Stimulated activated CD4-positive, alpha-beta T cell treated with anti-CD3 and anti-CD28 coated beads, Interleukin-4, amount 100 ng/mL, for 48 hours (primary cell): ENCODE measurements at regions not wholly inside any gene's neighbourhood (a gene's known extent, or its start where the extent isn't known, plus 50 kb on each side); places are given as distances from the start of the nearest gene placed in this dataset.
"Not testable (repeated sequence)": the region's sequence is repeated elsewhere in the genome, so short reads cannot be mapped to it uniquely, and the experiment has no call there.

Experiments
- DNase-seq, 2 donors: peaks; one replicate each; pipeline ENCODE4 v3.0.0-alpha.2; 2020; ENCODE audit warnings: low read depth in 2 of 2

DNA sequence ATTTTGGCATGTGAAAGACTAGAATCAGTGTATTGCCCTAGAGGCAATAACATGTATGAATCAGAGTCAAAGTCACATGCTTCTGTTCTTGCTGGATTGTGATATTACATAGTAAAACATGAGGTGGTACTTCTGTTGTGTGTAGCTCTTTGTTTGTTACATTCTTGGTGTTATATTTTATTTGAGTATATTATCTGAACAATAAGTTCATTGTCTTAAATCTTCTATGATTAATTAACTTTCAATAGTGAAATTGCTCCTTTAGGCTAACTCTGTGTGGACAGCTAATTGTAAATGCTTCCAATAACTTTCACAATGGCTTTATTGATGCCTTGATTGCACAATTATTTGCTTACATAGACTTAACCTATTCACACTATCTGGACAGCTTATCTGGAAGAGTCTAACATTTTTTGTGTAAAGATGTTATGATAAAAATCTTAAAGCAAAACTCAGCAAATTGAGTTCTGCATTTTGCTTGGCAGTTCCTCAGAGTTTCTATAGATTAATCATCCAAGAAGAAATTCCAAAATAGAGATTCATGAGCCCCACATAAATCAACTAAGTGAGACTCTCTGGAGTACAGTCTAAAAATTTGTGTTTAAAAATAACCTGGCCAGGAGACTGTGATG, 239.6 kb upstream of the TUSC1 start:
- no peak for DNase-seq

DNA sequence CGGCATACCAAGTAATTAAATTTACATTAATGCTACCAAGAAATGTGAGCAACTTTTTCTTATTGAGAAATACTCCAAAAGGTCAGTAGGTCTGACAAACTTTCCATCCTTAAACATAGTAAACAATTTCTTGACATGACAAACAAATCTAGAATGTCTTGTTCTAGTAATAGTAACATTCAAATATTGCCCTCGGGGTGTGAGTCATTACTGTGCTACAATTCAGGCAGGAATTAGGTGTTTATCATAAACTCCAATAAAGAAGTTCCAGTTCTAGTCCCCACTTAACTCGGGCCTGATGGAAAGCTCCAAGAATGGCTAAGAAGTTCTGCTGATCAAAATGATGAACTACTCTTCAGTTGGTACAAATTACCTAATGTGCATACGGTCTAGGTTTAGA, 235.6 kb upstream of the TUSC1 start:
- DNase-seq, result no peak

DNA sequence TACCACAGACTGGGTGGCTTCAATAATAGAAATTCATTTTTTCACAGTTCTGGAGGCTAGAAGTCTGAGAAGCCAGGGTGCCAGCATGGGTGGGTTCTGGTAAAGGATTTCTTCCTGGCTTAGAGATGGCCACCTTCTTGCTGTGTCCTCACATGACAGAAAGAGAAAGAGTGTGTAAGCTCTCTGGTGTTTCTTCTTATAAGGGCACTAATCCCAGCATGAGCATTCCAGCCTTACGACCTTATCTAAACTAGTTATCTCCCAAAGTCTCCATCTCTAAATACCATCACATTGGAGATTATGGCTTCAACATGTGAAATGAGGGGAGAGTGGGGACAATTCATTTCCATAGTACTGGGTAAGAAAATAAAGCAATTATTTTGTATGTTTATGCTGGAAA, 226.5 kb upstream of the TUSC1 start:
- no peak for DNase-seq

DNA sequence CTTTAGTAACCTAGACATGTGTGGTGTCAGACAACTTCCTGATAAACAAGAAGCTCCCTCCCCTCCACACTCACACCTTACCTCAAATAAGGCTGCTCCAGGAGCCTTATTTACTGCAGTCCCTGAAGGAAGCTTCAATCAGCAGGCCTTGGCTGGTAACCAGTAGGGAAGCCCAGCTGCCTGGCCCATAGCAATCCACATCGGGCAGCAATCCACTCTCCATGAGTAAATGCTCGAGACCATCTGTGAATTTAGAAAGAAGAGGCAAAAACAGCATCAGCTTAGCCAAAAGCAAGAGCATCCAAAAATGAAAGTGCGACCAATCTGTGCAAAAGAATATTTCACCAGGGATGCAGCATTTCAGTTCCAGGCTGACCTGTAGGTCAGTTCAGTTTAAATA, 213.3 kb upstream of the TUSC1 start:
- no peak for DNase-seq

DNA sequence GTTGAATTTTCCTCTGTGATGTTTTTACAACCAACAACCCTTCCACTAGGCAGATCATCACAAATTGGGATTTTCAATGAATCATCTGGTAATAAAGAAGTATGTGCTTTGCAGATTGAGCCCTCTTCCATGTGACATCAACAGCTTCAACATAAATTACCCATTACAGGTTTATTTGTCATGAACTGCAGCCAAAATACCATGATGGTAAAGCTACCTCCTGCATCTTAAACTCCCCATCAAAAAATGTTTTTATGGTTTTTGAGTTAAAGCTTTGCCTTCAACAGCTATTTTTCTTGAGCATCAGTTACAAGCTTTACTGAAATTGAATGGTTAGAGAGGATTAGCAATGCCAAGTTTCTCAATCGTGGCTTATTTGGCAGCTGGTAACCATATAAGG, 211.4 kb upstream of the TUSC1 start:
- DNase-seq, result no peak

DNA sequence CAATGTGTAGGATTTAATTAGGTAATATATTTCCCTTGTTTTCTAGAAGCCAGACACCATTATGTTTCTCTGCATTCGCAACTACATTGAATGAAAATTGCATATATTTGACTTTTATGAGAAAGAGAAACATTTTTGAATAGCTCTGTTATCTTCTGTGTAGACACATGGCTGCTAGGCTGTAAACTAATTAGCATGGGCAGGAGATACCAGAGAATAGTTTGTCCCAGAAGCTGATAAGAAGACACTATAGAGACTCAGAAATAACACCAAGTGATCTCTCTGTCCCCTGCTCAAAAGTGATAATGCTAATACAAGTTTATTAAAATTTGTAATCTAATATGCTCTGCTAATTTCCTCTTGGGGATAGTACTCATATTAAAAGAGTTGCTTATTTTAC, 198.0 kb upstream of the TUSC1 start:
- no peak for DNase-seq

DNA sequence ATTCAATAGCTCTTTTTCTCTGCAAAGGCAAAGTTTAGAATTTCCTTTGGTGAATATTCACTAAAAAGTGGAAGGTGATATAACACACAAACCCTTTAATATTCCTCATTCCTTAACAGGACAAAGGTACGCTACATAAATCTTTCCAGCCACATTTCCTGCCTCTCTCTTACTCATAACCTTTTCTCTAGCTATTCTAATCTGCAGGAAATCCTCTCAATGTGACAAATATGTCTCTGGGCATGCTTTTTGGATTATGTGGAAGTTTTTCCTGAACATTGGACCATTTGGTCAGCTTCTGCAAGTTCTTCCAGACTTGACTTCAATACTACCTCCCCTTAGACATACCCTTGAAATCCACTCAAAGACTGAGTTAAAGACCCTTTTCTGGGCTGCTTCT, 186.3 kb upstream of the TUSC1 start:
- DNase-seq, result no peak

DNA sequence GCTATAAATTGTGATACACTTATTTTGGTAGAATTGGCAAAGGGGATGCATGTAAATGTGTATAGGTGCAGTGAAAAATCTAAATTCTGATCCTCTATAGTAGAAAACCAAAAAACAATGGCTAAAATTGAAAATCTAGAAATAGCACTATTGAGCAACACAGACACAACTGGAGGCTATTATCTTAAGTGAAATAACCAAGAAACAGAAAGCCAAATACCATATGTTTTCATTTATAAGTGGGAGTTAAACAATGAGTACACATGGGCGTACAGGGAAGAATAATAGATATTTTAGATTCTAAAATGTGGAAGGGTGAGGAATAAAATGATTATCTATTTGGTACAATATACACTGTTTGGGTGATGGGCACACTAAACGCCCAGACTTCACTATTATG, 183.2 kb upstream of the TUSC1 start:
- DNase-seq, result no peak

DNA sequence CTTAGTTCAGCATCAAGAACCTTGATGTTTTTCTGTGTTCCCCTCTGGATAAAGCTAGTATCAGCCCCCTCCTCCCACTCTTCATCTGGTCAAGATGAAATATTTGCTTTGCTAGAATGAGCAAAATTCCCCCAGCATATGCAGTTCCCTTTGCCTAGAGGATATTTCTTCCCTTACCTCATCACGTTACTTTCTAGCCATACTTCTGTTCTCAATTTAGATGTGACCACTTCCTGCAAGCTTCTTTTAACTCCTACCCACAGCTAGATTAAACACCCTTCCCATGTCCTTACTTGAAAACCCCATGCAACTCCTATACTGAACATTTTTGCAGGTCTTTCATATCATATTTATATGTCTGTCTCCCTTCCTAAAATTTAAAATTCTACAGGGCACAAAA, 178.9 kb upstream of the TUSC1 start:
- DNase-seq, result no peak

DNA sequence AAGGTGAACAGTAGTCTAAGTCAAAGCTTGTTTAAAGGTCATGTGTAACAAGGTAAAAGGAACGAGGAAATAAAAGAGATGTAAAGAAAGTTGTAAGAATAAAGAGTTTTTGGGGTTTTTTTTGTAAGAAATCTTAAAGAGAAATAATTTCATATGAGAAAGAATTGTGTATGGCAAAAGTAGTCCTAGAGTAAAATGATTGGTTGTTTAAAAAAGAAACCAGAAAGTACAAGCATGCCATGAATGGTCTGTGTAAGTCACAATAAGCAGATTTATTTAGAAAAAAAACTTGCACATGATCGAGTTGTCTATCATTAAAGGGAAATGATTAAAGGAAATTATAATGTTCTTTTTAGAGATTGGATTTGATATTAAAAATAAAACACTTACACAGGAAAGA, 172.6 kb upstream of the TUSC1 start:
- no peak for DNase-seq

DNA sequence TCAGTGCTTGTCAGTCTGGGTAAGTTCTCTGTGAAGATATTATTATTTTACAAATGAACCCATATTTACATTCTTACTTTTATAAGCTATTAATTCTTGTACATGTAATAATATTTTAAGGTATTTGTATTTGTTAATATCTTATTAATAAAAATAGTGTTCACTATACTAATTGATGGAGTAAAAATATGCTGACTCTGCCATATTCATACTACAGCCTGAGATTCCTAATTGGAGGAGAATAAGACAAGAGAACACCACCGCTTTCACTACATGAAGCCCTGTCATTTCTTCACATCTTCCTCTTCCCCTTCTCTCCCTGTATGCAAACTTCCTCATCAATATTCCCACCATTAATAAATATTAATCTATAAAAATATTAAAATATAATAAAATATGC, 167.6 kb upstream of the TUSC1 start:
- no peak for DNase-seq

DNA sequence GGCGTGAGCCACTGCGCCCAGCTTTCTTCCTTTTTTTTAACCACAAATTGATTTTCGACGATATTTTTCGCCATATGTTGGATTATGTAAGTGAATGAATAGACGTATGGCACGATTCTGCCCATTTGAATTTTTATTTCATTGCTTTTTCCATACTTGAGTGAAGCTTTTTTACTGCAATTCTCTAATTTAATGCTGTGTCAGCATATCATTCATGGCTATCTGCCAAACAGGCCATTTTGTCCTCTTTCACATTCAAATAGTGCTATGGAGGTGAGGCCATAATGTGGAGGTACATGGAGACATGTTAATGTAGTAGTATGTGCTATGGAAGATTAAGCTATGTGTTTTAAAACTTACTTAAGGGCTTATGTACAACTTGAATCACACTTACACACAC, 152.1 kb upstream of the TUSC1 start:
- DNase-seq, result no peak

DNA sequence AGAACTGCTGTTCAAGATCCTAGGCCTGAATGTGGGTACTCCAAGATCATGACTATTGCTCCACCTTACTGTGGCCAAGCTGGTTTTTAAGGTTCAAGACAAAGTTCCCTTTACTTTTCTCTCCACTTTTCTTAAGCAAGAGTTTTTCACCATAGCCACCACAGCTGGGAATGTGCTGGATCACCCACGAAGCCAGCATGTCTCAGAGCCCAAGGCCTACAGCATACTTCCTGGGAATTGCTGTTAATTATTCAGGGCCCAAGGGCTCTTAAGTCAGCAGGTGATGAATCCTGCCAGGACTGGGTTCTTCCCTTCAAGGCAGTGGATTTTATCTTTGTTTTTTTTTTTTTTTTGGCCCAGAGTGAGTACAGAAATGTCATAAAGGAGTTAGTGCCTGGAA, 149.4 kb upstream of the TUSC1 start:
- no peak for DNase-seq

DNA sequence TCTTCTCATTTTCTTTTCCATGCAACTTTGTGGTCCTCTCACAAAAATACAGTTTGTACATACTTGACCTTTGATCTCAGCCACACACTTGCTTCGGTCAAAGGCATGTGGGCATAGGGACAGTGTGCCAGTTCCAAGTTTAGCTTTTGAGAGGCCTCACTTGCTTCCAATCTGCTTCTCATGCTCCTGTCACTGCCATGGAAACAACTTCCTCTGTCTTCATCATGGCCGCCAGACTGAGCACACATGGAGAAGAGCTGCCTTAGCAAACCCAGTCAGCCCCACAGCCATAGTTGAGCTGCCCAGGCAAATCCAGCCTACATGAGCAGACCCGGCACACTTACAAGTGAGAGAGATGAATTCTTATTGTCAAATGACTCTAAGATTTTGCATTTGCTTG, 138.2 kb upstream of the TUSC1 start:
- DNase-seq, result no peak

DNA sequence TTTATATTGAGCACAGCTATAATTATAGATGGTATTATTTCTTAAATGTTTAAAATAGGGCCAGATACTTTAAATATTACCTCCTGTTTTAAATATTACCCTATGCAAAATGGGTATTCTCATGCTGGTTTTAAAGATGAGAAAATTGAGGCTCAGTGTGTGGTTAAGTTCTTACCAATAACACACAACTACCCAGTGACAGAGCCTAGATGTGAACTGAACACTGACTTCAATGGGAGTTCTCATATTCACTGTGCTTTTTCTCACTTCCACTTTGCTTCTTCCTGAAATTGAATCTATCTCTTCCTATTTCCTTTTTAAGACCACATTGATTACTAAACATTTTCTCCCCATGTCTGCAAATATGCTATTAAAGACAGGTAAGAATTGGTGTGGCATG, 135.8 kb upstream of the TUSC1 start:
- no peak for DNase-seq

DNA sequence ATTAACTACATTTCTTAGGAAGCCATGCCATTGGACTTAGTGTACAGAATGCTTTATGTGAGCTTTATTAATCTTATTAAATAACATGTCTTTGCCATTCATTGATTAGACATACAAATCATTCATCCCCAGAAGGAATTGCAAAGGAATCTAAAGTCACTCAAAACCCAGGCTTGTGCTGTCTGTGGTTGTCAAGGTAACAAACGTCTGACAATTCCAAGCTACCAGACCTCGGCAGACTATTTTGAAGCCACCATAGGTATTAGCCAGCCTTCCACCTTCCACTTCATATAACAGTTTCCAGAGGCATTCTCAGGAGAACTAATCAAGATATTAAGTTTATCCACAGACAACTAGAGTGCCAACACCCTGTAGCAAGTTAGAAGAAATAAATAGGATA, 135.2 kb upstream of the TUSC1 start:
- DNase-seq, result no peak

DNA sequence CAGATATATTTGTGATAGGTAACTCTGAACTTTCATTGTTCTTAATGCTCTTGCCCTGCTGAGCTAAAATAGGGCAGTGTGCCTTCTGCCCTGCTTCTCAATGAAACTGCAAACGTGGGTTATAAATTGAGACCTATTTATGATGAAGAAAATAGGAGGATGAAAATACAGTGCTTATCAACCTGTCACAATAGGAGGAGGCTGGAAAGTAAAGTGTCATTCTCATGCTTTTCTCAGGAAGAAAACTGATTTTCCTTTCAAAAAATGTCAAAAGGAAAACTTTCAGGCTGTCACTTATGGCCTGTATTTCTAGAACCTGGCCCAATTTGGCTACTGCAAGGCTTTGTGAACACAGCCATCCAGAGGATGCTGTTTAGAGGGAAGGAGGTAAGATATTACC, 130.3 kb upstream of the TUSC1 start:
- DNase-seq, result no peak

DNA sequence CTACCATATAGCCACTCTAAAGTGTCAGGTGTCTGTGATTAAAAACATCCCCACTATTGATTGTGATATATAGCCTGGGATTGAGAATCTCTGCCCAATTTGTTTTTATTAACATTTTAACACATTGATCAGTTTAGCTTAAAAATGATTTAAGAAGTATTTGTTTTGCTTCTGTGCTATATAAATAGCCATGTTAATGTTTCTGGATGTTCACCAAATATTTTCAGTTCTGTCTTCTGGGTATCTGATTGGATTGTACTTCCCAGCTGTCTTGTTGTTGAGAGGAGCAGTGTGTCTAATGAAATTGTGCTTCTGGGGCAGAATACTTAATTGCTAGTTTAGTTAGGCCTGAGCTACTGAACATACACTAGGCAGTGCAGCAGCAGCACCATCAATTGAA, 126.6 kb upstream of the TUSC1 start:
- DNase-seq, result no peak

DNA sequence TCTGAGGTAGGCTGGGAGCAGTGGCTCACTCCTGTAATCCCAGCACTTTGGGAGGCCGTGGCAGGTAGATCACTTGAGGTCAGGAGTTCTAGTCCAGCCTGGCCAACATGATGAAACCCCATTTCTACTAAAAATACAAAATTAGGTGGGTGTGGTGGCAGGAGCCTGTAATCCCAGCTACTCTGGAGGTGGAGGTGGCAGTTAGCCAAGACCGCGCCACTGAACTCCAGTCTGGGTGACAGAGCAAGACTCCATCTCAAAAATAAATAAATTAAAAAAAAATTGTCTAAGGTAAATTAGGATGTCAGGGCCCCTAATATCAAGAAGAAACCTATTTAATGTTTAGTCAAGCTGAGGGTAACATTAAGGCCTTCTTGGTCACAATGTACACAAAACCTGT, 123.7 kb upstream of the TUSC1 start:
- DNase-seq, result not testable (repeated sequence)

DNA sequence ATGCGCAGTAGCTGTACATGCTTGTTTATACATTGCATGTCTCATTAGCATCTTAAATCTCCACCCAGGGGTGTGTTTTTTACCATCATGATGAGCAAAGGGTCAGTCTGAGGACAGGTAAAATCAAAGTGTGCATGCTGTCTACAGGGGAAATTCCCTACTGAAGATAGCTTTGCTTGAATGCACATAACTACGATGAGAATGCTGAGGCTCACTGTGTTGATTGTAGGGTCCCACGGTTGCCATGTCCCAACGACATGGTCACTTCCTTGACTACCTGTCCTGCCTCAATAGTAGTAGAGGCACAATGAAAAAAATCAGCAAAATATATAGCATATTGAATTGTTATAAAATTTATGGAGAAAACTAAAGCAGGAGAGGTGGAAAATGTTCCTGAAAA, 95.6 kb upstream of the TUSC1 start:
- DNase-seq, result no peak

DNA sequence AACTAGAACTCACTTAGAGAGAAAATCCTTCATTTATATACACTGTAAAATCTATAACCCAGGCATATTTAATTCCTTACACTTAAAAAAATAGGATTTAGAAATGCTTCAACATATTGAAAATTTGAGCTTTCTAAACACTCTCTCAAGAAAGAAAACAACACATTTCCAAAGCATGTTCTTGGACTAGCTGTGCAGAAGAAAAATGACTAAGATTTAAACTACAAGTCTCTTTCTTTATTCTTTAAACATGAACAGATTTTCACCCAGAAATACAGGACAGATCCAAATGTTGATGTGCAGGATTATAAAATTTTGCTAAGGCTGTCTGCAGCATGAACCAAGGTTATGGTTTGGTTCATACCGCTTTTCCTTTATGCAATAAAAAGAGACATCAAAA, 77.7 kb upstream of the TUSC1 start:
- DNase-seq, result no peak

DNA sequence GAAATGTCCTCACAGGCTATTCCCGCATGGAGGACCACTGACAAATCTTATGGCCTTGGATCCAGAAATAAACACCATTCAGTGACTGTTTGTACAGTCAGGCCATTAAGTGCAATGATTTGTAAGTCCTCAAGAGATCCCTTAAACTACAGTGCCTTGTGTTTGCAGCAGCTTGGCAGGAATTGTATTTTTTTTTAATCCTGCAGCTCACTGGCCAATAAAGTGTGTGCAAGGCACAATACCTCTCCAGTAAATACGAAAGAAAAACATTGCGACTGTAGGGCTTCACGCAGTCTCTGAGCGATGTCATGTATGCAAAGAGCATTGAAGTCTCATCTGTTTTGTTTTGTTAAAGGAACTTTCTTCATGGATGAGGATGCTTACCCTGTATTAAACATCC, 74.2 kb upstream of the TUSC1 start:
- no peak for DNase-seq

DNA sequence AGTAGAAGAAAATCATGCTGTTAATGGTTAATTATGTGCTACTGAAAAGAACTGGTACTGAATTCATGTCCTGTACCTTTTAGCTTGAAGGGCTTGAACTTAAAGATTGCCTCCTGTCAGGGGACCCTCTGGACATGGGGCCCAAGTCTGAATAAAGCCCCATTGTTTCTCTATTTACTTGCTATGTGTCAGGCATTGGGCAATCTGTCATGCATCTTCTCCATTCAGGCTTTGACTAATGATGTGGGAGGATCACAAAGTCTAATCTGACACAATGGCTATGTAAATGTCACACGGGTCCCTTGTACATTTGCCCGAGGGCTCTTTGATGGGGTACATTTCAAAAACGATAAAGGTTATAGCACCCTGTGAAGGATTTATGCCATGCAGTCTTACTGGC, 64.0 kb upstream of the TUSC1 start:
- DNase-seq, result no peak

DNA sequence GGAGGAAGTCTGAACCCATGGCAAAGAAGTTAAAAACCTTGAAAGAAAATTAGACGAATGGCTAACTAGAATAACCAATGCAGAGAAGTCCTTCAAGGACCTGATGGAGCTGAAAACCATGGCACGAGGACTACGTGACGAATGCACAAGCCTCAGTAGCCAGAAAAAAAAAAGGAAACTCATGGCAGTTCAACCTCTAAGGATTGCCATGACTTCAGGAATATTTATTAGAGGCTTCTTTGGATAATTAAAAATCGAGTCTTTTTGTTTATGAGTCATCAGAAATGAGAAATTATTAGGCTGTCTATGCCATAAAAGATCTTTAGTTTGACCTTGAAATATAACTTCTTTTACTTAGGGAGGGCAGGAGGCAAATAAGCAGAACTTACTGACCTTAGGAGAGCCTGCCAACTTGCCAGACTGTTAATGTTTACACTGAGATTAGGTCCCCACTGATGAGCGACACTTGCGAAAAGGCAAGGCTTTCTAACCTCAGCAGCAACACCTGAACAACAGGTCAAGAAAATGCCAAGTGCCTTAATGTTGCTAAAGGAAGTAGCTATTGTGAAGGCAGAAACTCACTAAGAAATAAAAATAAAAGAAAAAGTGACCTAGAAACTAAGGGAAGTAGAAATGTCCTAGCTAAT, 55.2 kb upstream of the TUSC1 start:
- DNase-seq, result no peak
